ENCODE measurements at regions not wholly inside any gene's neighbourhood (a gene's known extent, or its start where the extent isn't known, plus 50 kb on each side); places are given as distances from the start of the nearest gene placed in this dataset.

GRCh38 chr5:9927521-9927997, 297.4 kb upstream of the TAS2R1 start:
- peaks cover 22% of the 10 kb centered on the region in 2 experiments for H3K9me3 Mint-ChIP-seq
- Histone ChIP-seq H3K18ac (ENCODE audit: insufficient read length, low read depth, low read length) (no peak overlapping the region), H3K79me2 (ENCODE audit: insufficient read depth, low read length) (no peaks in the 10 kb centered on the region), H3K9me3 (ENCODE audit: control insufficient read depth, low read depth, low read length) (no peaks in the 10 kb centered on the region), H3T11ph (ENCODE audit: low read length) (no peak overlapping the region), H2AFZ (ENCODE audit: low read length) (no peak overlapping the region), H2BK120ac (ENCODE audit: low read depth, low read length, poor library complexity, severe bottlenecking) (no peak overlapping the region), H3K23ac (ENCODE audit: insufficient read length, low read depth, low read length) (no peak overlapping the region), H3K4ac (ENCODE audit: low read depth, low read length) (no peak overlapping the region), H2BK15ac (ENCODE audit: low read depth, low read length) (no peak overlapping the region), H4K91ac (ENCODE audit: insufficient read length, low read depth, low read length) (no peak overlapping the region), H3K4me1 (ENCODE audit: insufficient read depth, low read length) (peaks cover 6% of the 10 kb centered on the region; the same call in 1 of the 2 replicates), H3K27me3 (ENCODE audit: insufficient read depth, low read length) (no peaks in the 10 kb centered on the region; the same call in 1 of the 2 replicates), H2BK5ac (ENCODE audit: insufficient read length, low read length) (no peak overlapping the region), H2BK20ac (ENCODE audit: low read depth, low read length, poor library complexity, severe bottlenecking) (no peak overlapping the region), H3K27ac (ENCODE audit: insufficient read length, low read depth, low read length) (no peak overlapping the region), H2AK5ac (ENCODE audit: insufficient read length, low read length) (no peak overlapping the region), H3K4me2 (ENCODE audit: insufficient read depth, insufficient read length, low read length) (no peak overlapping the region), H3K56ac (ENCODE audit: insufficient read length, low read depth, low read length) (no peak overlapping the region), H3K23me2 (ENCODE audit: insufficient read length, low read depth, low read length, poor library complexity, severe bottlenecking) (no peaks in the 10 kb centered on the region), H4K20me1 (ENCODE audit: control insufficient read depth, insufficient read depth, insufficient read length) (no peaks in the 10 kb centered on the region), H4K8ac (replicated peaks; ENCODE audit: insufficient read length, low read depth, low read length) (no peak overlapping the region), H3K9ac (ENCODE audit: extremely low read depth, insufficient read length, low read length) (no peak overlapping the region), H4K5ac (ENCODE audit: insufficient read length, low read depth, low read length) (no peak overlapping the region), H2BK12ac (ENCODE audit: insufficient read length, low read depth, low read length) (no peak overlapping the region), H3K14ac (ENCODE audit: insufficient read depth, low read length) (no peak overlapping the region), H3K79me1 (ENCODE audit: insufficient read depth, low read depth, low read length, poor library complexity, severe bottlenecking) (no peaks in the 10 kb centered on the region)
- no peak for DNase-seq
- no peak overlapping the region for H3K4me3 Mint-ChIP-seq
- peaks cover 15 to 22% (median 16%) of the 10 kb centered on the region in 3 experiments for H3K36me3 Mint-ChIP-seq (ENCODE audit: insufficient read depth in 1 of 3, low read depth in 3 of 3)
- TF ChIP-seq, protein P1, sequence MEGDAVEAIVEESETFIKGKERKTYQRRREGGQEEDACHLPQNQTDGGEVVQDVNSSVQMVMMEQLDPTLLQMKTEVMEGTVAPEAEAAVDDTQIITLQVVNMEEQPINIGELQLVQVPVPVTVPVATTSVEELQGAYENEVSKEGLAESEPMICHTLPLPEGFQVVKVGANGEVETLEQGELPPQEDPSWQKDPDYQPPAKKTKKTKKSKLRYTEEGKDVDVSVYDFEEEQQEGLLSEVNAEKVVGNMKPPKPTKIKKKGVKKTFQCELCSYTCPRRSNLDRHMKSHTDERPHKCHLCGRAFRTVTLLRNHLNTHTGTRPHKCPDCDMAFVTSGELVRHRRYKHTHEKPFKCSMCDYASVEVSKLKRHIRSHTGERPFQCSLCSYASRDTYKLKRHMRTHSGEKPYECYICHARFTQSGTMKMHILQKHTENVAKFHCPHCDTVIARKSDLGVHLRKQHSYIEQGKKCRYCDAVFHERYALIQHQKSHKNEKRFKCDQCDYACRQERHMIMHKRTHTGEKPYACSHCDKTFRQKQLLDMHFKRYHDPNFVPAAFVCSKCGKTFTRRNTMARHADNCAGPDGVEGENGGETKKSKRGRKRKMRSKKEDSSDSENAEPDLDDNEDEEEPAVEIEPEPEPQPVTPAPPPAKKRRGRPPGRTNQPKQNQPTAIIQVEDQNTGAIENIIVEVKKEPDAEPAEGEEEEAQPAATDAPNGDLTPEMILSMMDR (conservative IDR thresholded peaks at IDR 0.05), result no peak
- H3K4me1 Mint-ChIP-seq, result peaks cover 21 to 27% of the 10 kb centered on the region in 2 experiments
- peaks cover 27% of the 10 kb centered on the region for H3K27me3 Mint-ChIP-seq (ENCODE audit: low read depth)
- H3K27ac Mint-ChIP-seq, result no peak overlapping the region
- WGBS (ENCODE audit: extremely low coverage, insufficient read length, low lambda C conversion rate), result no CpG with 5 or more reads among the region's 4 CpGs
